Calu3 (cell line): ENCODE measurements at regions not wholly inside any gene's neighbourhood (a gene's known extent, or its start where the extent isn't known, plus 50 kb on each side); places are given as distances from the start of the nearest gene placed in this dataset.

Experiments
- BruUV-seq: library from RNA; stranded (reverse); fragments of 400-500 nt; replicated peaks from 2 replicates; lab custom pipeline; 2021; lab: Mats Ljungman, UMichigan
- CTCF ChIA-PET: fragments of 300-600 bp; sonication (Branson Sonifier 250); formaldehyde crosslinking; loops from one replicate; lab custom pipeline; 2022; ENCODE audit warnings: antibody characterized with exemption; lab: Charles Lee
- DNase-seq: peaks from one replicate; pipeline ENCODE4 v3.0.0; 2022
- H3K27ac Mint-ChIP-seq: one replicate; pipeline ENCODE4 v1.8.0; 2022; ENCODE audit warnings: mixed read lengths; ENCODE audit not compliant: unreplicated experiment
- H3K27me3 Mint-ChIP-seq: one replicate; pipeline ENCODE4 v1.8.0; 2022; ENCODE audit warnings: mixed read lengths; ENCODE audit not compliant: unreplicated experiment
- H3K36me3 Mint-ChIP-seq: one replicate; pipeline ENCODE4 v1.8.0; 2022; ENCODE audit warnings: mild to moderate bottlenecking, moderate library complexity, mixed read lengths; ENCODE audit not compliant: insufficient read depth, unreplicated experiment
- H3K4me1 Mint-ChIP-seq: one replicate; pipeline ENCODE4 v1.8.0; 2022; ENCODE audit warnings: mild to moderate bottlenecking, low read depth, mixed read lengths; ENCODE audit not compliant: unreplicated experiment
- H3K4me3 Mint-ChIP-seq: one replicate; pipeline ENCODE4 v1.8.0; 2022; ENCODE audit warnings: mild to moderate bottlenecking, low read depth, moderate library complexity, mixed read lengths; ENCODE audit not compliant: unreplicated experiment
- H3K9me3 Mint-ChIP-seq: one replicate; pipeline ENCODE4 v1.8.0; 2022; ENCODE audit warnings: low read depth, mixed read lengths; ENCODE audit not compliant: unreplicated experiment
- intact Hi-C: fragments of 100-400 bp; cut with micrococcal nuclease; formaldehyde crosslinking; loops from one replicate; pipeline ENCODE4 v1.10.0; 2022; ENCODE audit not compliant: unreplicated experiment
- TF ChIP-seq, protein P1 (sequence below): fragments of 200-600 bp; IDR thresholded peaks from one replicate; pipeline ENCODE4 v1.8.0; 2022; ENCODE audit warnings: antibody characterized with exemption; ENCODE audit not compliant: unreplicated experiment

DNA sequence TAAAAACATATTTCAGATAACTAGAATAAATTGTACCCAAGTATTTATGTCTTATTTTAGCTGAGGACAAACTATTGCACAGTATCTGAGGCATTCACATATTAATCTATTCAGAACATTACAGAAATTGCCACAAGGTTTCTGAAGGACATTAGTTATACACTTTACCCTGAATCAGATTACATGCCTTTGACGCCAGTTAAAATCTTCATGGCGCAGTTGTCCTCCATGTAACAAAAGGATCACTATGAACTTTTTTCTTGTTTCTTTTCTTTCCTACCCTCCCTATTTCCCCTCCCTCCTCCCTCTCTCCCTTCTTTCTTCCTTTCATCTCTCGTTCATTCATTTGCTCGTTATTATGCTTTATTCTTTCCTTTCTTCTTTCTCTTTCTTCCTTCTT is 176.6 kb upstream of the KITLG start:
- Mint-ChIP-seq H3K36me3 (no peaks in the 10 kb centered on the region), H3K9me3 (peaks cover 19% of the 10 kb centered on the region), H3K4me1 (peaks cover 22% of the 10 kb centered on the region), H3K4me3 (no peak overlapping the region), H3K27me3 (no peaks in the 10 kb centered on the region), H3K27ac (no peak overlapping the region)
- TF ChIP-seq, protein P1, sequence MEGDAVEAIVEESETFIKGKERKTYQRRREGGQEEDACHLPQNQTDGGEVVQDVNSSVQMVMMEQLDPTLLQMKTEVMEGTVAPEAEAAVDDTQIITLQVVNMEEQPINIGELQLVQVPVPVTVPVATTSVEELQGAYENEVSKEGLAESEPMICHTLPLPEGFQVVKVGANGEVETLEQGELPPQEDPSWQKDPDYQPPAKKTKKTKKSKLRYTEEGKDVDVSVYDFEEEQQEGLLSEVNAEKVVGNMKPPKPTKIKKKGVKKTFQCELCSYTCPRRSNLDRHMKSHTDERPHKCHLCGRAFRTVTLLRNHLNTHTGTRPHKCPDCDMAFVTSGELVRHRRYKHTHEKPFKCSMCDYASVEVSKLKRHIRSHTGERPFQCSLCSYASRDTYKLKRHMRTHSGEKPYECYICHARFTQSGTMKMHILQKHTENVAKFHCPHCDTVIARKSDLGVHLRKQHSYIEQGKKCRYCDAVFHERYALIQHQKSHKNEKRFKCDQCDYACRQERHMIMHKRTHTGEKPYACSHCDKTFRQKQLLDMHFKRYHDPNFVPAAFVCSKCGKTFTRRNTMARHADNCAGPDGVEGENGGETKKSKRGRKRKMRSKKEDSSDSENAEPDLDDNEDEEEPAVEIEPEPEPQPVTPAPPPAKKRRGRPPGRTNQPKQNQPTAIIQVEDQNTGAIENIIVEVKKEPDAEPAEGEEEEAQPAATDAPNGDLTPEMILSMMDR, result no peak
- CTCF ChIA-PET, result no interaction called here
- no peak for DNase-seq
- no TSS peak for BruUV-seq
- intact Hi-C loops, result no loop called here

DNA sequence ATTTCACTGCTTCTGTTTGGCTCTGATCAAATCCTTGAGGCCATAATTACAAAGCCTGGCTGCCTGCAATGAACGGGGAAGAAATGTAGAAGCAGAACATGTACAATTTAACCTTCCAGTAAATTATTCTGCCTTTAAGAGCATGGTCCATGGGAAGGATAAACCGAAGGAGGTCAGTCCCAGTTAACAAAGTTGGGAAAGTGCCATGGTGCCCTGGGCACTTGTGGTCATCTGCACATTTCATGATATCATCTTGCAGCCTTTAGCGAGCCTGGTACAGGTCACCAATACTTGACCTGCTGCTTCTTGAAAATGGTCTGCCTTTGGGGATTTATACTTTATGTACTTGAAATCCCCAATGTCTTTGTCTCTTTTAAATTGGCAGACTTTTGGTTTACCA is 175.9 kb upstream of the KITLG start:
- Mint-ChIP-seq H3K36me3 (no peaks in the 10 kb centered on the region), H3K4me1 (peaks cover 23% of the 10 kb centered on the region)
- CTCF ChIA-PET, result no interaction called here

DNA sequence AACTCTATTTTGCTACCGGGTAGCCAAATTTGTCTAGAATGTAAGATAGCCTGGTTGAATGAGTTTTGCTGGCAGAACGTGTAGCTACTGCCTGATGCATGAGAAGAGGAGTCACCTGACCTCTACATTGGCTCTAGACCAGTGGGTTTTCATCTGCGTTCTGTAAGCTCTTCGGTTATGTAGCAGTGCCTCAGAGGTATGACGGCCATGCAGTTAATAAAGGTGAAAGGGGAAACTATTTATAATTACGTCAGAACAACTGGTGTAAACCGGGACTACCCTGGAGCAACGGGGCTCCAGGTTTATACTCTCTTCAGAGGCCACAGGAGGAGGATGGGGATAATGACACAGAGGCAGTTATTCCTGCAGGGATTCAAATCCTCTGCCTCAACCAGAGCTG is 173.4 kb upstream of the KITLG start:
- H3K4me1 Mint-ChIP-seq, result peaks cover 45% of the 10 kb centered on the region
- no peak for DNase-seq
- no peak overlapping the region for H3K4me3 Mint-ChIP-seq
- no peaks in the 10 kb centered on the region for H3K27me3 Mint-ChIP-seq
- TF ChIP-seq, protein P1, result no peak
- CTCF ChIA-PET, result no interaction called here
- H3K27ac Mint-ChIP-seq, result no peak overlapping the region
- no peaks in the 10 kb centered on the region for H3K36me3 Mint-ChIP-seq
- peaks cover 18% of the 10 kb centered on the region for H3K9me3 Mint-ChIP-seq
- no TSS peak for BruUV-seq
- intact Hi-C loops, result no loop called here

More for the DNA sequence above, 175.9 kb upstream of the KITLG start:
- no TSS peak for BruUV-seq
- Mint-ChIP-seq H3K27ac (no peak overlapping the region), H3K9me3 (peaks cover 21% of the 10 kb centered on the region), H3K4me3 (no peak overlapping the region), H3K27me3 (no peaks in the 10 kb centered on the region)
- DNase-seq, result no peak
- intact Hi-C loops, result no loop called here
- TF ChIP-seq, protein P1, result no peak

DNA sequence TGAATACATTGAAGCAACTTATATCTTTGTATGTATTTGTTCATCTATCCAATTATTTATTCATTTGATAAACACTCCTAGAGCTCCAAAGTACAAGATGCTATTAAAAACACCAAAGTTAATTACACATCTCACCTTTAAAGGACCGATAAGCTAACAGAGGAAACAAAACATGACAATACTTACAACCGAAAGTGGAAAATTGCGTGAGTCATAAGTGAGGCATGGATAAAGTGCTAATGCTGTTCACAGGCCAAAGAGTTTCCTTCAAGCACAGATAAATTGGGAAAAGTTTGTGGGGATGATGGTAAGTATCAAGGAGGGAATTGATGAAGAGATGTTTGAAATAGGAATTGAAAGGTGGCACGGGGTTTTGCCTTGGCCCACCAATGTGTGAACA is 172.8 kb upstream of the KITLG start:
- no TSS peak for BruUV-seq
- no peak for DNase-seq
- Mint-ChIP-seq H3K27me3 (no peaks in the 10 kb centered on the region), H3K4me1 (peaks cover 50% of the 10 kb centered on the region), H3K4me3 (no peak overlapping the region), H3K36me3 (no peaks in the 10 kb centered on the region), H3K27ac (no peak overlapping the region), H3K9me3 (peaks cover 16% of the 10 kb centered on the region)
- intact Hi-C loops, result no loop called here
- TF ChIP-seq, protein P1, result no peak
- CTCF ChIA-PET, result no interaction called here
